Heart right ventricle (tissue), 16 donors: ENCODE measurements at regions not wholly inside any gene's neighbourhood (a gene's known extent, or its start where the extent isn't known, plus 50 kb on each side); places are given as distances from the start of the nearest gene placed in this dataset.

Experiments
- ATAC-seq, 8 donors: fragments of 200-7000 bp; cut with Tn5 transposase; one replicate each; pipeline ENCODE4 v1.9.1; 2020; ENCODE audit warnings: mild to moderate bottlenecking in 8 of 8, moderate library complexity in 8 of 8, moderate number of reproducible peaks in 1 of 8
- DNase-seq, 2 donors: peaks; one replicate each; pipeline ENCODE4 v3.0.0-alpha.2; 2020
- H3K27ac ChIP-seq, 10 donors: fragments of 200-600 bp; sonication (generic) in 2 of 10; one replicate each; pipeline versions ENCODE4 v1.5.0 to v1.8.0; 2020 to 2022; ENCODE audit warnings: mild to moderate bottlenecking in 3 of 10
- H3K27me3 ChIP-seq, 7 donors: fragments of 200-600 bp; one replicate each; pipeline ENCODE4 v1.8.0; 2021 to 2022; ENCODE audit warnings: mild to moderate bottlenecking in 2 of 7
- H3K36me3 ChIP-seq, 9 donors: fragments of 200-600 bp; sonication (generic) in 1 of 9; one replicate each; pipeline versions ENCODE4 v1.5.0 to v1.8.0; 2020 to 2022; ENCODE audit warnings: mild to moderate bottlenecking in 2 of 9
- H3K4me1 ChIP-seq, 9 donors: fragments of 200-600 bp; sonication (generic) in 1 of 9; one replicate each; pipeline versions ENCODE4 v1.5.0 to v1.8.0; 2020 to 2022; ENCODE audit warnings: mild to moderate bottlenecking in 4 of 9
- H3K4me3 ChIP-seq, 10 donors: fragments of 200-600 bp; sonication (generic) in 2 of 10; one replicate each; pipeline versions ENCODE4 v1.5.0 to v1.8.0; 2020 to 2022; ENCODE audit warnings: mild to moderate bottlenecking in 7 of 10, moderate library complexity in 2 of 10
- H3K9me3 ChIP-seq, 11 donors: fragments of 200-600 bp in 10 of 11; sonication (generic) in 2 of 11; one replicate each; pipeline versions ENCODE4 v1.5.0 to v1.8.0; 2013 to 2022; ENCODE audit warnings: mild to moderate bottlenecking in 2 of 11, control low read depth in 1 of 11, moderate library complexity in 1 of 11
- WGBS, 2 donors: extraction: QIAGEN DNeasy Blood & Tissue Kit; methylation state at CpG; one replicate each; pipeline ENCODE4 v1.1.7; 2013; ENCODE audit warnings: inconsistent platforms in 1 of 2; 5-methylcytosine and 5-hydroxymethylcytosine counted together
- intact Hi-C, 10 donors: fragments of 100-400 bp; cut with DNase I; formaldehyde crosslinking; loops; one replicate each; pipeline versions ENCODE4 v1.11.1 to v1.14.2; 2022
- TF ChIP-seq, protein P1 (sequence below), 9 donors: fragments of 200-600 bp; sonication (generic) in 2 of 9; IDR thresholded peaks; one replicate each; pipeline versions ENCODE4 v1.5.0 to v1.8.0; 2021 to 2022; ENCODE audit warnings: antibody characterized with exemption in 9 of 9, mild to moderate bottlenecking in 5 of 9, moderate library complexity in 1 of 9
- donor health status: Arrhythmogenic right ventricular cardiomyopathy.
- donor health status: ischemic (EF 13 %, LVEDD 7.1; RV severe dilation, severe dysfunction).
- donor health status: healthy with polysubstance abuse.
- donor health status: DM: no; HTN: yes; CAD: no.
- donor health status: DM: no; HTN: no; CAD: no.
- donor health status: ischemic (EF 25% LVEDD 6.9; RV normal size, moderate dysfunction).
- donor health status: ischemic (EF 25% LVEDD 5.7; RV mildly dilated, moderate dysfunction).
- donor health status: healthy.
- donor health status: DM: yes; HTN: yes; CAD: no.
- donor health status: Ischemic cardiomyopathy.
- donor health status: ischemic (EF 35%, LVEDD 5.7; RV mildly dilated, moderate dysfunction).
- donor health status: nonischemic (EF 11% LVEDD 7.7; RV severe dilation, severe dysfunction).
- donor health status: DM: yes; HTN: yes; CAD: no.
- donor health status: PGD.
- donor health status: ischemic (EF 29% LVEDD 5.4; RV normal size, mild dysfunction).
- donor health status: nonischemic (EF 23%, LVEDD 6.1; RV moderate dilation, normal function).

DNA sequence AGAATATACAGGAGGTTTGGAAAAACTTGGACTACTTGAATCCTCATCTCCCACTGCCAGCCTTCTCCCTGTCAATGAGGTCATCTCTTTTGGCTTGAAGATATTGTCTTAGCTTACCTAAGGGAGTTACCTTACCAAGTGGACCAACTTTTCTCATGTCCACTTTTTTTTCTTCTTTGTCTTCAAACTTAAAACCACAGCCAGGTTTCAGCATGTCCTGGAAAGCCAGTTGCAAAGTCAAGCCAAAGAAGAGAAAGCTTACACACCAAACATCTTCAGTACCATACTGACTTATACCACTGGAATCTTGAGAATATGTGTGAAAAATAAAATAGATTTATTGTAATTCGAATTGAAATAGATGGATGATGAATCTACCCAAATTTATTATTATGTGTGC, 520.5 kb downstream of the HTR7 start:
- ATAC-seq (no peak), DNase-seq (no peak)
- Histone ChIP-seq H3K36me3 (no peaks in the 10 kb centered on the region), H3K27me3 (no peaks in the 10 kb centered on the region), H3K27ac (no peak overlapping the region), H3K4me3 (no peak overlapping the region), H3K4me1 (no peaks in the 10 kb centered on the region), H3K9me3 (peaks cover 0 to 6% (median 0%) of the 10 kb centered on the region in 11 donors)
- TF ChIP-seq, protein P1, sequence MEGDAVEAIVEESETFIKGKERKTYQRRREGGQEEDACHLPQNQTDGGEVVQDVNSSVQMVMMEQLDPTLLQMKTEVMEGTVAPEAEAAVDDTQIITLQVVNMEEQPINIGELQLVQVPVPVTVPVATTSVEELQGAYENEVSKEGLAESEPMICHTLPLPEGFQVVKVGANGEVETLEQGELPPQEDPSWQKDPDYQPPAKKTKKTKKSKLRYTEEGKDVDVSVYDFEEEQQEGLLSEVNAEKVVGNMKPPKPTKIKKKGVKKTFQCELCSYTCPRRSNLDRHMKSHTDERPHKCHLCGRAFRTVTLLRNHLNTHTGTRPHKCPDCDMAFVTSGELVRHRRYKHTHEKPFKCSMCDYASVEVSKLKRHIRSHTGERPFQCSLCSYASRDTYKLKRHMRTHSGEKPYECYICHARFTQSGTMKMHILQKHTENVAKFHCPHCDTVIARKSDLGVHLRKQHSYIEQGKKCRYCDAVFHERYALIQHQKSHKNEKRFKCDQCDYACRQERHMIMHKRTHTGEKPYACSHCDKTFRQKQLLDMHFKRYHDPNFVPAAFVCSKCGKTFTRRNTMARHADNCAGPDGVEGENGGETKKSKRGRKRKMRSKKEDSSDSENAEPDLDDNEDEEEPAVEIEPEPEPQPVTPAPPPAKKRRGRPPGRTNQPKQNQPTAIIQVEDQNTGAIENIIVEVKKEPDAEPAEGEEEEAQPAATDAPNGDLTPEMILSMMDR (IDR thresholded peaks at IDR 0.05) = no peak
- intact Hi-C loops = no loop called here
- 44 to 63% methylated on average over 1 of the region's 1 CpG for WGBS, 2 donors

DNA sequence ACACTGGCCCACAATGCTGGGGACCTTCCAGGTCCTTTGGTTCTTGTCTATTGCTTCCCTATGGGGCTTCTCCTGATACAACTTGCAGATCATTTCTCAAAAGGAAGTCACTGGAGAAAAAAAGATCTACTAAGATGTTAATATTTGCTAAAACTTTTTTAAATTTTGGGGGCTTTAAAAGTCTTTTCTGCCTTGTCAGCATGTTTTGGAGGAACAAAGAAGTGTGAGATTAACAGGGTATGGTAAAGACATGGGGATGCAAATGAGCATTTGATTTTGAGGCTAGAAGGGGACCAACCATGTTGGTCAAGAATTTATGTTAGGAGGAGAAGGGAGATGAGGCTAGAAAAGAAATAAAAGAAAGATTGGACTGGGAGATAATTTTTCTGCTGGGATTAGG, 515.4 kb downstream of the HTR7 start:
- Histone ChIP-seq H3K4me1 (no peaks in the 10 kb centered on the region), H3K9me3 (no peaks in the 10 kb centered on the region), H3K27ac (no peak overlapping the region), H3K4me3 (no peak overlapping the region), H3K27me3 (peaks cover 0 to 6% (median 0%) of the 10 kb centered on the region in 7 donors), H3K36me3 (no peaks in the 10 kb centered on the region)
- TF ChIP-seq, protein P1 (IDR thresholded peaks at IDR 0.05) = no peak
- no peak for ATAC-seq
- intact Hi-C loops = no loop called here
- DNase-seq = no peak

DNA sequence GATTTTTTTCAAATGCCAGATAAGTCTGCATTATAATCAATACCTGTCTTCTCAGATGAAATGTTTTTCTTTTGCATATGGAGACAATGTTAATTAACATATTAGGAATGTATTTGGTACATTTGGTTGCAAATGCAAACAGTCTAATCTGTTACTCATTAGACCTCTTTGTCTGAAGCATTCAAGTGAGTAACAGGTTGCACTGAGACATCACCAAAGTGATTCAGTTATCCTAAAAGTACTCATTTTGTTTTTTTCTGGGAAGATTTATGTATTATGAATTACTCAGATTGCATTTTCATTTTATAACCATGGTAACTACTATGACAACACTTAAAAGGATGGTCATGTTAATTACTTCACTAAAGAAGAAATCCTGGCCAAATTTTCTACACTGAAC, 513.6 kb downstream of the HTR7 start:
- Histone ChIP-seq H3K4me3 (no peak overlapping the region), H3K4me1 (no peaks in the 10 kb centered on the region), H3K27ac (no peak overlapping the region), H3K36me3 (no peaks in the 10 kb centered on the region), H3K9me3 (no peaks in the 10 kb centered on the region), H3K27me3 (peaks cover 0 to 6% (median 0%) of the 10 kb centered on the region in 7 donors)
- TF ChIP-seq, protein P1 (IDR thresholded peaks at IDR 0.05) = no peak
- ATAC-seq (no peak), DNase-seq (no peak)
- intact Hi-C loops = no loop called here

DNA sequence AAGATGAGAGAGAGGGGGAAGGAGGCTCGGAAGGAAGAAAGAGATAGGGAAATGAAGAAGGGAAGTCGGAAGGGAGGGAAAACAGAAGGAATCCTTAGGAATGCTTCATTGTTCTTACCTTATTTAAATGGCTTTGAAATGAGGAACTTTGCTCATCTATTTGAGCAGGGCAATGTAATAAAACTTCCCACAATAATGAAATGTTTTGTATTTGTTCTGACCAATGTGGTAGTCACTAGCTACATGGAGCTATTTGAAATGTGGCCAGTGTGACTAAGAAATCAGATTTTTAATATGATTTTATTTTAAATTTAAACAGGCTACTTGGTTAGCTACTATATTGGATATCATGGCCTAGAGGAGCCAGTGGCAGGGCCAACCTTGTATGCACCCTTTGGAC, 510.6 kb downstream of the HTR7 start:
- peaks cover 0 to 6% (median 0%) of the 10 kb centered on the region in 7 donors for H3K27me3 ChIP-seq
- WGBS, 2 donors = 68 to 86% methylated on average over 2 of the region's 2 CpGs

More for the DNA sequence above, 510.6 kb downstream of the HTR7 start:
- TF ChIP-seq, protein P1 (IDR thresholded peaks at IDR 0.05) = no peak
- Histone ChIP-seq H3K36me3 (no peaks in the 10 kb centered on the region), H3K4me3 (no peak overlapping the region), H3K4me1 (no peaks in the 10 kb centered on the region), H3K9me3 (no peaks in the 10 kb centered on the region), H3K27ac (no peak overlapping the region)
- ATAC-seq = no peak
- DNase-seq = no peak
- intact Hi-C loops = no loop called here
